ENCODE measurements at regions not wholly inside any gene's neighbourhood (a gene's known extent, or its start where the extent isn't known, plus 50 kb on each side); places are given as distances from the start of the nearest gene placed in this dataset.

DNA sequence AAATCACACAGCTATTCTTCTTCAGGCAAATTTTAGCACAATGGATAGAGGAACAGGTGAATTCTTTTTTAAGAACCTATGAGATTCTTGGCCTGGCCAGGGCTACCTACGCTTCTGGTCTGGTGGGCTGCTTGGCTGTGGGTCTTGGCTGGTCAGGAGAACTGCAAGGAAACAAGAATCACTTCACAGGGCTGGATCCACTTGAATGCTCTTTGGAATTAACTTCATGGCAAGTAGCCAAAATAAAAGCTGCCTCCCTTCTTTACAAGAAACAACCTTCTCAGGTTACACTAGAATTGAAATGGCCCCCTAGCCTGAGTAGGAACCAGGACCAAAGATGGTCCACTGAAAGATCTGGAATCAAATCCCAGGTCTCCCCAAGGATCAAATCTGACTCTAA is 519.1 kb downstream of the IQCM start:
- TF ChIP-seq CTCF (IDR thresholded peaks at IDR 0.05 in 2 of 3, conservative IDR thresholded peaks at IDR 0.05 in 1 of 3; ENCODE audit: control insufficient read depth in 2 of 3, extremely low read depth in 1 of 3, insufficient read depth in 1 of 3, low read depth in 3 of 3, low read length in 3 of 3) (no peak), EP300 (IDR thresholded peaks at IDR 0.05; ENCODE audit: borderline replicate concordance in 1 of 2, control insufficient read depth in 1 of 2, low read depth in 2 of 2, low read length in 2 of 2) (no peak), SUPT20H (IDR thresholded peaks at IDR 0.05; ENCODE audit: borderline replicate concordance, control insufficient read depth, low read depth, low read length) (no peak)
- TF ChIP-seq, protein P1, sequence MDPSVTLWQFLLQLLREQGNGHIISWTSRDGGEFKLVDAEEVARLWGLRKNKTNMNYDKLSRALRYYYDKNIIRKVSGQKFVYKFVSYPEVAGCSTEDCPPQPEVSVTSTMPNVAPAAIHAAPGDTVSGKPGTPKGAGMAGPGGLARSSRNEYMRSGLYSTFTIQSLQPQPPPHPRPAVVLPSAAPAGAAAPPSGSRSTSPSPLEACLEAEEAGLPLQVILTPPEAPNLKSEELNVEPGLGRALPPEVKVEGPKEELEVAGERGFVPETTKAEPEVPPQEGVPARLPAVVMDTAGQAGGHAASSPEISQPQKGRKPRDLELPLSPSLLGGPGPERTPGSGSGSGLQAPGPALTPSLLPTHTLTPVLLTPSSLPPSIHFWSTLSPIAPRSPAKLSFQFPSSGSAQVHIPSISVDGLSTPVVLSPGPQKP (IDR thresholded peaks at IDR 0.05; ENCODE audit: low read depth, low read length), result no peak

All from GM12878 (cell line).